ENCODE measurements at regions not wholly inside any gene's neighbourhood (a gene's known extent, or its start where the extent isn't known, plus 50 kb on each side); places are given as distances from the start of the nearest gene placed in this dataset.

DNA sequence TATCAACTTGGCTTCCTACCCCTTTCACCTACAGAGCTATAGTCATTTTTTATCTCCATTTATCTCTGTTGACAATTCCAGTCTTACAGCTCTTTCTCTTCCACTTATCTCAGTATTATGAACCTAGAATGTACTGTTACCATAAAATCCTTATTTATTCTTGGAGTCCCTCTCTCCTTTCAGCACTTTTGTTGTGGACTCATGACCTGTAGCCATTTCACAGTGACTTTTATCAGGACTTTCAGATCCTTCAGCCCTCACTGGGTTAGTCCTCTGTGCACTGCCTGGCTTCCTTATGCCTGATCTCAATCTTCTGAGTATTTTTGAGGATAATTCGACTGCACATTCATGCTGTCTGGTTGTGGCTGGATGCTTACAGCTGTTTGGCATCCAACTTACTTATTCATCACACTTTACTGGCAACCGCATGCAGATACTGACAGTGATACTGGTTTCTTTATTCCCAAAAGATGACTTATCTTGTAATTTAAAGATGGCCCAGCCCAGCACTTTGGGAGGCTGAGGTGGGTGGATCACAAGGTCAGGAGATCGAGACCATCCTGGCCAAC, 293.3 kb downstream of the MAN2A1 start:
- Histone ChIP-seq H3K36me3 (ENCODE audit: control insufficient read depth in 2 of 4, insufficient read depth in 4 of 4, low read length in 3 of 4) (no peaks in the 10 kb centered on the region), H3K4me1 (replicated peaks in 1 of 4; ENCODE audit: control insufficient read depth in 3 of 4, insufficient read depth in 4 of 4, low read length in 3 of 4) (no peaks in the 10 kb centered on the region), H3K23me2 (ENCODE audit: low read depth, low read length) (no peaks in the 10 kb centered on the region), H4K8ac (ENCODE audit: extremely low read depth, insufficient read depth, low read length) (no peak overlapping the region), H3K79me1 (ENCODE audit: low read depth, low read length) (no peaks in the 10 kb centered on the region), H4K20me1 (replicated peaks in 1 of 2; ENCODE audit: control insufficient read depth in 1 of 2, insufficient read depth in 2 of 2, low read length in 2 of 2) (no peaks in the 10 kb centered on the region), H2BK5ac (ENCODE audit: low read depth, low read length) (no peak overlapping the region), H4K91ac (replicated peaks; ENCODE audit: insufficient read length, low read length) (no peak overlapping the region), H3K4me2 (ENCODE audit: insufficient read depth in 1 of 2, low read depth in 2 of 2, low read length in 2 of 2) (no peak overlapping the region), H3K4me3 (ENCODE audit: extremely low read depth in 1 of 4, insufficient read depth in 2 of 4, low read depth in 3 of 4, low read length in 4 of 4) (no peak overlapping the region), H2BK120ac (replicated peaks; ENCODE audit: low read depth, low read length) (no peak overlapping the region), H3K9me3 (ENCODE audit: insufficient read depth in 2 of 2, low read depth in 1 of 2, low read length in 1 of 2) (no peaks in the 10 kb centered on the region), H3K18ac (ENCODE audit: extremely low read depth, low read length) (no peak overlapping the region), H2AK5ac (ENCODE audit: low read depth, low read length) (no peak overlapping the region), H3K27ac (ENCODE audit: low read depth, low read length) (no peak overlapping the region), H4K5ac (ENCODE audit: insufficient read length, low read depth, low read length) (no peak overlapping the region), H2AFZ (ENCODE audit: low read length) (no peak overlapping the region), H3K4ac (replicated peaks; ENCODE audit: insufficient read length, low read depth, low read length) (no peak overlapping the region), H2BK15ac (ENCODE audit: low read length) (no peak overlapping the region), H2BK20ac (ENCODE audit: low read length) (no peak overlapping the region), H3K23ac (ENCODE audit: insufficient read length) (no peak overlapping the region), H3K79me2 (ENCODE audit: control insufficient read depth in 1 of 2, insufficient read depth in 2 of 2, low read length in 2 of 2) (no peaks in the 10 kb centered on the region), H3K56ac (replicated peaks; ENCODE audit: insufficient read length, low read depth, low read length) (no peak overlapping the region), H3K27me3 (replicated peaks in 1 of 4; ENCODE audit: control insufficient read depth in 3 of 4, extremely low read depth in 1 of 4, insufficient read depth in 3 of 4, low read length in 3 of 4) (no peaks in the 10 kb centered on the region), H2BK12ac (ENCODE audit: low read depth, low read length) (no peak overlapping the region), H3K9ac (replicated peaks in 1 of 4; ENCODE audit: extremely low read depth in 1 of 4, low read depth in 3 of 4, low read length in 3 of 4) (no peak overlapping the region), H3K14ac (ENCODE audit: insufficient read length) (no peak overlapping the region)
- ChIA-PET POLR2A (ENCODE audit: partially characterized antibody) (no interaction called here), CTCF (ENCODE audit: partially characterized antibody) (interaction anchor here (0.7 to 2.8 kb wide), 2 partner anchors 23 to 432 kb away, joined by 3 to 8 read pairs; no protein-coding TSS in a partner anchor)
- 96% methylated on average over 3 of the region's 3 CpGs; no CpG with 5 or more reads in 1 of the 2 experiments for WGBS, 2 experiments (ENCODE audit: extremely low coverage in 1 of 2, insufficient coverage in 1 of 2, insufficient read length in 1 of 2, insufficient replicate concordance in 2 of 2, low coverage in 1 of 2, low lambda C conversion rate in 2 of 2, missing lambda C conversion rate in 1 of 2)
- FAIRE-seq, result no peak
- no peak for DNase-seq (ENCODE audit: low read depth in 1 of 2, low spot score in 2 of 2)
- TF ChIP-seq SIRT6 (IDR thresholded peaks at IDR 0.05; ENCODE audit: low read length), result no peak
